Stimulated activated naive CD8-positive, alpha-beta T cell treated with anti-CD3 and anti-CD28 coated beads, Interleukin-15, Interleukin-2, amounts not matched to agents 100 U/mL and 50 U/mL, for 24 hours (primary cell): ENCODE measurements at regions not wholly inside any gene's neighbourhood (a gene's known extent, or its start where the extent isn't known, plus 50 kb on each side); places are given as distances from the start of the nearest gene placed in this dataset.
"Not testable (repeated sequence)": the region's sequence is repeated elsewhere in the genome, so short reads cannot be mapped to it uniquely, and the experiment has no call there.

ENCODE experiments used
- ATAC-seq: fragments of 150-1000 bp; cut with Tn5 transposase; one replicate; pipeline ENCODE4 v1.10.0; 2021
- DNase-seq: peaks from one replicate; pipeline ENCODE4 v3.0.0; 2021

GRCh38 chr11:22444076-22444475 lies 105.9 kb downstream of the SLC17A6 start:
- no peak for ATAC-seq
- DNase-seq: no peak

DNA sequence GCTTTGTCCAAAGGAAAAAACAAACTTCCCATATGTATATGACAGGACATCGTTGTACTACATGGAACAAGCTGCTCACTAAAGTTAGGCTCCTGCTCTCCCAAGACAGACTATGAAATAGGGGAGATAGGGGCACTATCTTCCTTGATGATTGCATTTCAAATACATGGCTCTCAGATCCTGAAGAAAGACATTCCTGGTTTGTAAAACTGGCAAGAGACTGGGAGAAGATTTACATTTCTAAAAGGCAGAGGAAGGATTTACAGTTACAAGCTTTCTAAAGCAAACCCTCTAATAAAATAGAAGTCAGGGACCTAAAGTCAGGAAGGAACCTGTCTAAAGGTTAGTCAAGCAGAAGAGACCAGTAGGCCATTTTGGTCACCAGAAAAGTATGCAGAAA lies 103.7 kb downstream of the SLC17A6 start:
- DNase-seq: no peak
- no peak for ATAC-seq

DNA sequence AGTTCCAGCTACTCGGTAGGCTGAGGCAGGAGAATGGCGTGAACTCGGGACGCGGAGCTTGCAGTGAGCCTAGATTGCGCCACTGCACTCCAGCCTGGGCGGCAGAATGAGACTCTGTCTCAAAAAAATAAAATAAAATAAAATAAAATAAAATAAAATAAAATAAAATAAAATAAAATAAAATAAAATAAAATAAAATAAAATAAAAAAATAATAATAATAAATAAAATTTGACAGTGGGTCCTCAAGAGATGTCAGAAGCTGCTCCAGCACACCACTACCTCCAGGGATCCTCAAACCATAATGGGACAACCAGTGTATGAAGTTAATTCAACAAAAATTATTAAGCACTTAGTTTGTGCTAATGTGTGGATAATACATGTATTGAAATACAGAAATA lies 97.4 kb downstream of the SLC17A6 start:
- not testable (repeated sequence) for DNase-seq, ATAC-seq

- DNase-seq (no peak), ATAC-seq (no peak)
These were observed 95.3 kb downstream of the SLC17A6 start for GRCh38 chr11:22433517-22433916.

GRCh38 chr11:22433094-22433455 lies 94.9 kb downstream of the SLC17A6 start:
- DNase-seq (no peak), ATAC-seq (no peak)

DNA sequence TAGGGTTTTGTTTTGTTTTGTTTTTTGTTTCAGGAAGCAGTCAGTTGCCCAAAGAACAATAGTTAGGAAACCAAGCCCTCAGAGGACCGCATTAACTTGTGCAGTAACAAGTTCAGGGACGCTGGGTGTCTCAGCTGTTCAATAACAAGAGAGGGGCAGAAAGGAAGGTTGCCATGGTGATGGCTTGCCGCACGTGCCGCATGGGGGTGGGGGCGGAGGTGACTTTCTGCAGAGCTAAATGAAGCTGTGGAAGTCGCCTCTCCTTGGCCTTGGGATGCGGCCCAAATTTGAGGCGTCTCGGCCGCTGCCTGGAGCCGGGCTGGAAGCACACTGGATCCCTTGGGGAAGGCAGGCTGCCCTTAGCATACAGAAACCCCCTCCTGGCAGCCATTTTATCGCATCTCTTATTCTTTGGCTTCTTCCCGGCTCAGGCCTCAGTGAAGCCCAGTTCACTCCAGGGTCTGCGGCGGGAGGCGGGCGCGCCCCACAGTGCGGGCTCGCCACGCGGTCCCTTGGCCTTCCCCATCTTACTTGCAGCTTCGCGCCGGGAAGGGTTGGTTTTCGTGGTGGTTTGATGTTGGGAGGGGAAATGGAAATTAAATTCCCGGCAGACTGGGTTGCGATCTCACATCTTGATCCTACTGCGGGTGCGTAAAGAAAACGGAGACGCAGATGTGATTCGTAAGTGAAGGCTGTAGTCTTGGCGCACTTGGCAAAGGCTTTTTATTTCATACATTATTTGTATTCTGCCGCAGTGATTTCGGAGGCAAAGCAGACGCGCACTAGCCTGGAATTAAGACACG lies 94.3 kb downstream of the SLC17A6 start:
- DNase-seq (peak; percentile 14), ATAC-seq (no peak)

DNA sequence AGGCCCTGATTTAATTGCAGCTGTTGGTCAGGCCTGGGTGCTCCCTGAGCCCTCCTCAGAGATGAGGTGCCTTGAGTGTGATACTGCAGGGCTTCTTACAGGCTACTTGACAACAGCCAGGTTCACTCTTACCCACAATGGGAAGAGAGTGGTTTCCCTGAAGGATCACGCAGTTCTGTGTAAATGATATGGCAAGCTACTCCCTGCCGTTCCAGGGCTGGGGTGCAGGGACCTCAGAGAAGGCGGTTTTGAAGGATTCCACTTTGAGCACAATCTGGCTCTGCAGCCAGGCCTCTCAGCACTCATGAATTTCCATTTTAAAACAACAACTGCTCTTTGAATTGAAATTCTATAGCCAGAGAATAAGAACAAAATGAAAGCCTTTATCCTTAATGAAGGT lies 92.9 kb downstream of the SLC17A6 start:
- DNase-seq (no peak), ATAC-seq (no peak)

DNA sequence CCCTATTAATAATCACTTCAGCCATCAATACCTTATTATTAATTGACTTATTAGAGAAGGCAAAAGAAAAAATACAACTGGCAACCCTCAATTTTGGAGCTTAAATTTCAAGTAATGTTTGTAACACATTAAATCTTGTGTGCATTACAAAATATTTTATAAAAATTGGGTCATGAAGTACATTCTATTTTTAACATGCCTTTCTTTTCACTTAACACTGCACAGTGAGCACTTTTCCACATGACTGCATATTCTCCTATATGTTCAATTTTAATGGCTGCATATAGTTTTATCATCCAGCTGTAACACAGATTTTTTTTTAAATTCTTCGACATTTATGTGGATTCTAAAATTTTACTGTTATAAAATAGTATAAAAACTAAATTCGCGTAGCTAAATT lies 92.5 kb downstream of the SLC17A6 start:
- no peak for ATAC-seq
- no peak for DNase-seq

DNA sequence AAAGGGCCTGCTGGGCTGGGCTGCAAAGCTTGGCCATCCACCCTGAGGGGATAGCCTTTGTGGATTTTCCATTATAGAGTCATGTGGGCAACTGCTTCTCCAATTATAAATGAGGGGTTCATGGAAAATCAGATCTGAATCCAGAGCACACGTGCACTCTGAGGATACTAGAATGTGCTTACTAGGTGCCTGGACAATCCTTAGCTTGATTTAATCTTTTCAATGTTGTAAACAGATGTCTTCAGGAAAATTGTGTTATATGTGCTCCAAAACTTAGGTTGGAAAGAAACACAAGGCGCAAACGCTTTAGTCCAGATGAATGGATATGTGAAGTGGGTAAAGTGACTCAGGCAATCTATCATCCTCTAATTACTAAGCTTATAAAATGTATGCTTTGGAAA lies 92.0 kb downstream of the SLC17A6 start:
- ATAC-seq: no peak
- DNase-seq: no peak
